ENCODE measurements at regions not wholly inside any gene's neighbourhood (a gene's known extent, or its start where the extent isn't known, plus 50 kb on each side); places are given as distances from the start of the nearest gene placed in this dataset.
A peak's percentile ranks its signal among the peaks of the same experiment; 100 is the strongest.

GRCh38 chr1:235050911-235051360 lies 77.7 kb downstream of the TOMM20 start (continued):
- TF ChIP-seq, protein P1, sequence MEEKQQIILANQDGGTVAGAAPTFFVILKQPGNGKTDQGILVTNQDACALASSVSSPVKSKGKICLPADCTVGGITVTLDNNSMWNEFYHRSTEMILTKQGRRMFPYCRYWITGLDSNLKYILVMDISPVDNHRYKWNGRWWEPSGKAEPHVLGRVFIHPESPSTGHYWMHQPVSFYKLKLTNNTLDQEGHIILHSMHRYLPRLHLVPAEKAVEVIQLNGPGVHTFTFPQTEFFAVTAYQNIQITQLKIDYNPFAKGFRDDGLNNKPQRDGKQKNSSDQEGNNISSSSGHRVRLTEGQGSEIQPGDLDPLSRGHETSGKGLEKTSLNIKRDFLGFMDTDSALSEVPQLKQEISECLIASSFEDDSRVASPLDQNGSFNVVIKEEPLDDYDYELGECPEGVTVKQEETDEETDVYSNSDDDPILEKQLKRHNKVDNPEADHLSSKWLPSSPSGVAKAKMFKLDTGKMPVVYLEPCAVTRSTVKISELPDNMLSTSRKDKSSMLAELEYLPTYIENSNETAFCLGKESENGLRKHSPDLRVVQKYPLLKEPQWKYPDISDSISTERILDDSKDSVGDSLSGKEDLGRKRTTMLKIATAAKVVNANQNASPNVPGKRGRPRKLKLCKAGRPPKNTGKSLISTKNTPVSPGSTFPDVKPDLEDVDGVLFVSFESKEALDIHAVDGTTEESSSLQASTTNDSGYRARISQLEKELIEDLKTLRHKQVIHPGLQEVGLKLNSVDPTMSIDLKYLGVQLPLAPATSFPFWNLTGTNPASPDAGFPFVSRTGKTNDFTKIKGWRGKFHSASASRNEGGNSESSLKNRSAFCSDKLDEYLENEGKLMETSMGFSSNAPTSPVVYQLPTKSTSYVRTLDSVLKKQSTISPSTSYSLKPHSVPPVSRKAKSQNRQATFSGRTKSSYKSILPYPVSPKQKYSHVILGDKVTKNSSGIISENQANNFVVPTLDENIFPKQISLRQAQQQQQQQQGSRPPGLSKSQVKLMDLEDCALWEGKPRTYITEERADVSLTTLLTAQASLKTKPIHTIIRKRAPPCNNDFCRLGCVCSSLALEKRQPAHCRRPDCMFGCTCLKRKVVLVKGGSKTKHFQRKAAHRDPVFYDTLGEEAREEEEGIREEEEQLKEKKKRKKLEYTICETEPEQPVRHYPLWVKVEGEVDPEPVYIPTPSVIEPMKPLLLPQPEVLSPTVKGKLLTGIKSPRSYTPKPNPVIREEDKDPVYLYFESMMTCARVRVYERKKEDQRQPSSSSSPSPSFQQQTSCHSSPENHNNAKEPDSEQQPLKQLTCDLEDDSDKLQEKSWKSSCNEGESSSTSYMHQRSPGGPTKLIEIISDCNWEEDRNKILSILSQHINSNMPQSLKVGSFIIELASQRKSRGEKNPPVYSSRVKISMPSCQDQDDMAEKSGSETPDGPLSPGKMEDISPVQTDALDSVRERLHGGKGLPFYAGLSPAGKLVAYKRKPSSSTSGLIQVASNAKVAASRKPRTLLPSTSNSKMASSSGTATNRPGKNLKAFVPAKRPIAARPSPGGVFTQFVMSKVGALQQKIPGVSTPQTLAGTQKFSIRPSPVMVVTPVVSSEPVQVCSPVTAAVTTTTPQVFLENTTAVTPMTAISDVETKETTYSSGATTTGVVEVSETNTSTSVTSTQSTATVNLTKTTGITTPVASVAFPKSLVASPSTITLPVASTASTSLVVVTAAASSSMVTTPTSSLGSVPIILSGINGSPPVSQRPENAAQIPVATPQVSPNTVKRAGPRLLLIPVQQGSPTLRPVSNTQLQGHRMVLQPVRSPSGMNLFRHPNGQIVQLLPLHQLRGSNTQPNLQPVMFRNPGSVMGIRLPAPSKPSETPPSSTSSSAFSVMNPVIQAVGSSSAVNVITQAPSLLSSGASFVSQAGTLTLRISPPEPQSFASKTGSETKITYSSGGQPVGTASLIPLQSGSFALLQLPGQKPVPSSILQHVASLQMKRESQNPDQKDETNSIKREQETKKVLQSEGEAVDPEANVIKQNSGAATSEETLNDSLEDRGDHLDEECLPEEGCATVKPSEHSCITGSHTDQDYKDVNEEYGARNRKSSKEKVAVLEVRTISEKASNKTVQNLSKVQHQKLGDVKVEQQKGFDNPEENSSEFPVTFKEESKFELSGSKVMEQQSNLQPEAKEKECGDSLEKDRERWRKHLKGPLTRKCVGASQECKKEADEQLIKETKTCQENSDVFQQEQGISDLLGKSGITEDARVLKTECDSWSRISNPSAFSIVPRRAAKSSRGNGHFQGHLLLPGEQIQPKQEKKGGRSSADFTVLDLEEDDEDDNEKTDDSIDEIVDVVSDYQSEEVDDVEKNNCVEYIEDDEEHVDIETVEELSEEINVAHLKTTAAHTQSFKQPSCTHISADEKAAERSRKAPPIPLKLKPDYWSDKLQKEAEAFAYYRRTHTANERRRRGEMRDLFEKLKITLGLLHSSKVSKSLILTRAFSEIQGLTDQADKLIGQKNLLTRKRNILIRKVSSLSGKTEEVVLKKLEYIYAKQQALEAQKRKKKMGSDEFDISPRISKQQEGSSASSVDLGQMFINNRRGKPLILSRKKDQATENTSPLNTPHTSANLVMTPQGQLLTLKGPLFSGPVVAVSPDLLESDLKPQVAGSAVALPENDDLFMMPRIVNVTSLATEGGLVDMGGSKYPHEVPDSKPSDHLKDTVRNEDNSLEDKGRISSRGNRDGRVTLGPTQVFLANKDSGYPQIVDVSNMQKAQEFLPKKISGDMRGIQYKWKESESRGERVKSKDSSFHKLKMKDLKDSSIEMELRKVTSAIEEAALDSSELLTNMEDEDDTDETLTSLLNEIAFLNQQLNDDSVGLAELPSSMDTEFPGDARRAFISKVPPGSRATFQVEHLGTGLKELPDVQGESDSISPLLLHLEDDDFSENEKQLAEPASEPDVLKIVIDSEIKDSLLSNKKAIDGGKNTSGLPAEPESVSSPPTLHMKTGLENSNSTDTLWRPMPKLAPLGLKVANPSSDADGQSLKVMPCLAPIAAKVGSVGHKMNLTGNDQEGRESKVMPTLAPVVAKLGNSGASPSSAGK (IDR thresholded peaks at IDR 0.05), result peak; percentile 40; the same call in 1 of the 2 replicates
- TF ChIP-seq JUND (IDR thresholded peaks at IDR 0.05; ENCODE audit: borderline replicate concordance, low read depth, low read length) (peak; percentile 92), JUND (tag; IDR thresholded peaks at IDR 0.05; ENCODE audit: borderline replicate concordance, low read depth, low read length) (peak; percentile 86; the same call in 1 of the 3 replicates), ATF2 (CRISPR knock-in tag; IDR thresholded peaks at IDR 0.05) (peak; percentile 86; the same call in 1 of the 2 replicates), ZNF75A (CRISPR knock-in tag; IDR thresholded peaks at IDR 0.05) (0 out of 2 replicates have a peak, but pooled peaks have one; percentile 43), CREM (IDR thresholded peaks at IDR 0.05; ENCODE audit: low read depth) (peak; percentile 89), ZNF644 (tag; IDR thresholded peaks at IDR 0.05; ENCODE audit: low read depth) (no peak), CGGBP1 (CRISPR knock-in tag; IDR thresholded peaks at IDR 0.05) (no peak), CREB1 (IDR thresholded peaks at IDR 0.05) (peak; percentile 80), CREB1 (CRISPR knock-in tag; IDR thresholded peaks at IDR 0.05) (peak; percentile 75; the same call in 1 of the 2 replicates), HDAC2 (IDR thresholded peaks at IDR 0.05) (peak; percentile 48; the same call in 1 of the 2 replicates), MAFK (IDR thresholded peaks at IDR 0.05; ENCODE audit: low read length) (peak; percentile 46; the same call in 1 of the 2 replicates), TRIM24 (IDR thresholded peaks at IDR 0.05) (0 out of 4 replicates have a peak, but pooled peaks of 1 of the 2 experiments have one; percentile 18), MAX (CRISPR knock-in tag; IDR thresholded peaks at IDR 0.05) (no peak), PTBP1 (IDR thresholded peaks at IDR 0.05; ENCODE audit: low read depth, low read length) (no peak), NFE2 (IDR thresholded peaks at IDR 0.05; ENCODE audit: low read depth) (peak; percentile 72), NRF1 (conservative IDR thresholded peaks at IDR 0.05 in 1 of 2, IDR thresholded peaks at IDR 0.05 in 1 of 2) (0 out of 4 replicates have a peak, but pooled peaks of 1 of the 2 experiments have one; percentile 10)

Measured in K562 (cell line).